GM13977 (cell line): ENCODE measurements at regions not wholly inside any gene's neighbourhood (a gene's known extent, or its start where the extent isn't known, plus 50 kb on each side); places are given as distances from the start of the nearest gene placed in this dataset.

Source experiments
- DNase-seq: peaks from one replicate; pipeline ENCODE4 v3.0.0; 2012; ENCODE audit warnings: low spot score
- in situ Hi-C: fragments of 300-500 bp; cut with MboI; formaldehyde crosslinking; loops from one replicate; pipeline ENCODE4 v1.12.0; 2022; ENCODE audit warnings: low sequenced_read_pairs, low pct_unique_long_range_greater_than_20kb, mixed read lengths, inconsistent platforms; ENCODE audit not compliant: unreplicated experiment
- TF ChIP-seq, protein P1 (sequence below): IDR thresholded peaks from 2 replicates; pipeline ENCODE4 v1.5.1; 2012; ENCODE audit warnings: mild to moderate bottlenecking, control low read depth; ENCODE audit not compliant: insufficient read depth; ENCODE audit errors: extremely low read depth, missing control alignments

DNA sequence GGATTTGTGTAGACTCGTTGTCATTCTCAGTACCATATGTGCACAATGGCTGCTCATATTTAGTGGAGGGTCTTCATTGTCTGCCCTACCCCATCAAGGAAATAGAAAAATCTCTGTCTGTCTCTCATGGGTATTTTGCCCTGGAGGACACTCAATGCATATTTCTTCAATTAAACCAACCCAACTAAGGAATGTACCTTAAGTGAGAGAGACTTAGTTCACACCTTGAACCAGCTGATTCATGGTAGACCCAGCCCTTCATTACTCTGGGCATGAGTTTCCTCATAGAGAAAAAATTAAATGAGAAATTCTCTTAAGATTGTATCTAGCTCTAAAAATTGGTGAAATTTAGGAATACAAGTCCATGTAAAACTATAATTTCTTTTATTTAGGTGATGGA is 107.1 kb upstream of the PLEKHG7 start:
- in situ Hi-C loops: no loop called here
- TF ChIP-seq, protein P1, sequence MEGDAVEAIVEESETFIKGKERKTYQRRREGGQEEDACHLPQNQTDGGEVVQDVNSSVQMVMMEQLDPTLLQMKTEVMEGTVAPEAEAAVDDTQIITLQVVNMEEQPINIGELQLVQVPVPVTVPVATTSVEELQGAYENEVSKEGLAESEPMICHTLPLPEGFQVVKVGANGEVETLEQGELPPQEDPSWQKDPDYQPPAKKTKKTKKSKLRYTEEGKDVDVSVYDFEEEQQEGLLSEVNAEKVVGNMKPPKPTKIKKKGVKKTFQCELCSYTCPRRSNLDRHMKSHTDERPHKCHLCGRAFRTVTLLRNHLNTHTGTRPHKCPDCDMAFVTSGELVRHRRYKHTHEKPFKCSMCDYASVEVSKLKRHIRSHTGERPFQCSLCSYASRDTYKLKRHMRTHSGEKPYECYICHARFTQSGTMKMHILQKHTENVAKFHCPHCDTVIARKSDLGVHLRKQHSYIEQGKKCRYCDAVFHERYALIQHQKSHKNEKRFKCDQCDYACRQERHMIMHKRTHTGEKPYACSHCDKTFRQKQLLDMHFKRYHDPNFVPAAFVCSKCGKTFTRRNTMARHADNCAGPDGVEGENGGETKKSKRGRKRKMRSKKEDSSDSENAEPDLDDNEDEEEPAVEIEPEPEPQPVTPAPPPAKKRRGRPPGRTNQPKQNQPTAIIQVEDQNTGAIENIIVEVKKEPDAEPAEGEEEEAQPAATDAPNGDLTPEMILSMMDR: no peak
- no peak for DNase-seq

DNA sequence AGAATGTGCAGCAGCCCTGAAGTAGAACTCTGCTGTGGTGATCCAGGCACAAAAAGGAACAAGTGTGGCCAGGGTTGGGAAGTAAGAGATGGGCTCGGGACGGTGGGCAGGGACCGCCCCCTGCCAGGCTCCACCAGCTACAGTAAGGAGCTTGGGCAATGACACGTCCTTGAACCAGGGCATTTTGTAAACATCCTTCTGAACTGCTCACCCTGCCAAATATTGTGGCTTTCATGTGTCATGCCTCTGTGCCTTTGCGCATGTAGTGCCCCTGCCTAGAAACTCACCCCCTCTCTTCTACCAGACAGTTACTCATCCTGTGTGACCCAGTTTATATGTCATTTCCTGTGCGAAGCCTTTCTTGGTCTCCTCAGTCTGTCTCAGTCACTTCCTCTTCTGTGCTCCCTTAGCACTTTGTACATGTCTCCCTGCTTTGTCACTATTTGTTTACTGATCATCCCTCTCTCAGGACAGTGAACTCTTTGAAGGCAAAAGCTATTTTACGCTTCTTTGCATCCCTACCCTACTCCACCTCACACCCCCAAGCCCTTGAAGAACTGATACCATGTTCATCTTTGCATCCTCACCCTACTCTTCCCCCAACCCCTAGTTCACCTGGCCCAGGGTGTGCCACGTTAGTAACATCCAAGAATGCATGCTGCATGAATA is 108.9 kb upstream of the PLEKHG7 start:
- TF ChIP-seq, protein P1: no peak
- peak; percentile 71 for DNase-seq
- in situ Hi-C loops: no loop called here

GRCh38 chr12:92585115-92585727 is 117.6 kb upstream of the PLEKHG7 start:
- no peak for DNase-seq
- in situ Hi-C loops: no loop called here
- TF ChIP-seq, protein P1: no peak

GRCh38 chr12:92583910-92584309 is 118.9 kb upstream of the PLEKHG7 start:
- no peak for DNase-seq
- TF ChIP-seq, protein P1: no peak
- in situ Hi-C loops: no loop called here

DNA sequence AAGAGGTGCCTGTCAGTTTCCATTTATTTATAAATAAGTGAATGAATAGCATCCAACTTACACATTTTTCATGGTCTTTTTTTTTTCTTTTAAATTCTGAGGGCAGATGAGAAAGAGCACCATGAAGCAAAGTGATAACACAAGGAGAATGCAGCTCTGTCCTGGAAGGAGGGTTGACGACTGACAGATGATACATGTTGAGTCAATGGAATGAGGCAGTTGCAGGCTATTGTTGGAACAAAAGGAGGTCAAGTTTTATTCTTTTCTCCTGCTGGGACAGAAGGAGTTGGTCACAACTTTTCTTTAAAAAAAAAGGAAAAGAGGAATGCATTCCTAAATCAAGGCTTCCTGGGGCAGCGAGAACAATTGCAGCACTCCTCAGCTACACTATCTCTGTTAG is 119.9 kb upstream of the PLEKHG7 start:
- TF ChIP-seq, protein P1: no peak
- no peak for DNase-seq
- in situ Hi-C loops: no loop called here

DNA sequence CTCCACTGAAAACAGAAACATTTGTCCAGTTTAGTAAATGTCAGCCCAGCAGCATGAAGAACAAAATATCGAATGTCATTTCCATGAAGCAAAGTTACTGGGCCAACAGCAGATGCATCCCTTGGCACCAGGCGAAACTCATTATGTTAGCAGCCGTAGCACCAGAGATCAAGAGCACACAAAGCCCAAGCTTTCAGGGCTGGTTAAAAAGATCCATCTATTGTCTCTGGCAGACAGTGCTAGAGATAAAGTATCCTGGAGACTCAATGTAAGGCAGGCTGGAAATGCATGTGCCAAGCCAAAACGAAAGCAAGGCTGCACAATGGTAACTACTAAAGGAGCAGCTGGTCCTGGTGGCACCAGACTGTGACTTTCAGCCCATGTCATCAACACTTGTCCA is 120.3 kb upstream of the PLEKHG7 start:
- in situ Hi-C loops: no loop called here
- DNase-seq: no peak
- TF ChIP-seq, protein P1: no peak

DNA sequence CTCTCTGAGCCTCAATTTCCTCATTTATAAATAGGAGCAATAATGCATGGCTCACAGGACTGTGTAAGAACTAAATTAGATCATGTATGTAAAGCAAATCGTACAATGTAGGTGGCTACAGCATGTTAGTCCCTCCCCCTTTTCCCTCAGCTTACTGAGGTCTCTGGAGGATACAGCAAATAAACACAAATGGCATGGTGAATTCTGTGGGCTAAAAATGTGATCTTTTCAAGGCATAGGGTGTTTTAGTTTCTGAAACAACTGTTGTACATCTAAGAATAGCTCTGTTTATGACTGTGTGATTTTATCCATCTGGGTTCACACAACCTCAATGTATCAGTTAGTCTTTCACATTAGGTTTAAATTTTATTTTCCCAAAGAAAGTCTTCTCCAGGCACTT is 121.2 kb upstream of the PLEKHG7 start:
- TF ChIP-seq, protein P1: no peak
- no peak for DNase-seq
- in situ Hi-C loops: no loop called here
